GM12878 (cell line): ENCODE measurements at regions not wholly inside any gene's neighbourhood (a gene's known extent, or its start where the extent isn't known, plus 50 kb on each side); places are given as distances from the start of the nearest gene placed in this dataset.

Source experiments
- ATAC-seq: fragments of 200-7000 bp; cut with Tn5 transposase; 3 replicates; pipeline ENCODE4 v1.9.1; 2020; ENCODE audit warnings: mild to moderate bottlenecking, moderate library complexity
- BruUV-seq: library from RNA; stranded (reverse); fragments of 400-500 nt; replicated peaks from 2 replicates; lab custom pipeline; 2021; lab: Mats Ljungman, UMichigan
- CTCF ChIA-PET: fragments of 300-600 bp; sonication (Branson Sonifier 250); formaldehyde crosslinking; extraction: SDS; loops from one replicate; lab custom pipeline; 2021; ENCODE audit warnings: inconsistent platforms; lab: Yijun Ruan, JAX
- POLR2A ChIA-PET: fragments of 350-600 bp; formaldehyde crosslinking; extraction: SDS; loops from one replicate; lab custom pipeline; 2021; ENCODE audit warnings: inconsistent platforms; lab: Charles Lee
- RAD21 ChIA-PET: fragments of 300-600 bp; sonication (Branson Sonifier 250); formaldehyde crosslinking; loops from one replicate; lab custom pipeline; 2023; ENCODE audit warnings: antibody characterized with exemption; ENCODE audit not compliant: unreplicated experiment; lab: Charles Lee
- SMC1A ChIA-PET: fragments of 300-600 bp; sonication (Branson Sonifier 250); formaldehyde crosslinking; loops from one replicate; lab custom pipeline; 2023; ENCODE audit not compliant: unreplicated experiment, uncharacterized antibody; lab: Charles Lee
- DNase-seq: peaks from one replicate; pipeline ENCODE4 v3.0.0-alpha.2; 2011; ENCODE audit warnings: low read depth, low spot score
- FAIRE-seq: peaks from 3 replicates; lab custom pipeline; 2011; peaks lifted over from hg19 to GRCh38; lab: Jason Lieb, UNC
- H2AFZ ChIP-seq: 2 replicates; pipeline ENCODE4 v1.6.0; 2011; ENCODE audit warnings: low read depth, low read length, control low read depth; ENCODE audit not compliant: control insufficient read depth
- H3K27ac ChIP-seq: 2 replicates; pipeline ENCODE4 v1.5.1; 2011; ENCODE audit warnings: control low read depth; ENCODE audit not compliant: control insufficient read depth, insufficient read depth
- H3K27me3 ChIP-seq, 2 experiments: replicated peaks in 1 of 2; 2 replicates each; pipeline versions ENCODE4 v1.6.0 to v1.6.1; 2011; ENCODE audit warnings: low read length in 1 of 2; ENCODE audit not compliant: control insufficient read depth in 2 of 2, insufficient read depth in 2 of 2
- H3K36me3 ChIP-seq, 2 experiments: 2 replicates each; pipeline ENCODE4 v1.5.1; 2011; ENCODE audit warnings: low read length in 1 of 2; ENCODE audit not compliant: control insufficient read depth in 2 of 2, insufficient read depth in 2 of 2
- H3K4me1 ChIP-seq: 2 replicates; pipeline ENCODE4 v1.6.1; 2011; ENCODE audit warnings: mild to moderate bottlenecking, low read length, moderate library complexity, mixed read lengths; ENCODE audit not compliant: control insufficient read depth, insufficient read depth
- H3K4me2 ChIP-seq: 2 replicates; pipeline ENCODE4 v1.6.0; 2011; ENCODE audit warnings: control low read depth; ENCODE audit not compliant: control insufficient read depth, insufficient read depth
- H3K4me3 ChIP-seq: fragments of 200-600 bp; sonication (generic); 2 replicates; pipeline ENCODE4 v1.5.1; 2016
- H3K79me2 ChIP-seq: 2 replicates; pipeline ENCODE4 v1.6.0; 2011; ENCODE audit warnings: low read length; ENCODE audit not compliant: control insufficient read depth, insufficient read depth
- H3K9ac ChIP-seq: 2 replicates; pipeline ENCODE4 v1.8.0; 2011; ENCODE audit warnings: low read length, control low read depth, mixed read lengths; ENCODE audit not compliant: control insufficient read depth, insufficient read depth
- H3K9me3 ChIP-seq: replicated peaks from 3 replicates; pipeline ENCODE4 v1.5.1; 2011; ENCODE audit warnings: mild to moderate bottlenecking, low read length; ENCODE audit not compliant: control insufficient read depth, insufficient read depth
- H4K20me1 ChIP-seq: 2 replicates; pipeline ENCODE4 v1.6.0; 2011; ENCODE audit not compliant: control insufficient read depth, insufficient read depth
- EGR1 ChIP-seq, 2 experiments: IDR thresholded peaks; 1 replicate in 1 of 2; 2 replicates in 1 of 2; pipeline ENCODE4 v1.6.1; 2011 to 2012; ENCODE audit warnings: low read depth in 2 of 2, low read length in 2 of 2, borderline replicate concordance in 1 of 2, mild to moderate bottlenecking in 1 of 2, moderate library complexity in 1 of 2
- FOXK2 ChIP-seq: fragments of 450-650 bp; IDR thresholded peaks from 2 replicates; pipeline ENCODE4 v1.6.1; 2017; ENCODE audit warnings: mild to moderate bottlenecking, moderate library complexity
- FOXM1 ChIP-seq: IDR thresholded peaks from 2 replicates; pipeline ENCODE4 v1.6.1; 2012; ENCODE audit warnings: low read depth, mild to moderate bottlenecking, inconsistent platforms, low read length, moderate library complexity
- ZBTB33 ChIP-seq: fragments of 450-650 bp; IDR thresholded peaks from 2 replicates; pipeline ENCODE4 v1.6.1; 2017; ENCODE audit warnings: mild to moderate bottlenecking
- ZNF274 ChIP-seq: IDR thresholded peaks from one replicate; pipeline ENCODE4 v1.8.0; 2011; ENCODE audit not compliant: insufficient read length, insufficient read depth
- WGBS: methylation state at CpG from one replicate; pipeline ENCODE4 v1.1.6; 2016; ENCODE audit warnings: low lambda C conversion rate; ENCODE audit not compliant: insufficient replicate concordance, insufficient coverage; ENCODE audit errors: missing lambda C conversion rate; 5-methylcytosine and 5-hydroxymethylcytosine counted together
- in situ Hi-C: fragments of 300-500 bp; cut with MboI; formaldehyde crosslinking; loops from 9 replicates; pipeline ENCODE4 v1.14.3; 2018; ENCODE audit warnings: mixed read lengths
- intact Hi-C: fragments of 100-400 bp; cut with micrococcal nuclease; formaldehyde crosslinking; loops from one replicate; pipeline ENCODE4 v1.14.2; 2022; ENCODE audit not compliant: unreplicated experiment

- TF ChIP-seq ZBTB33 (no peak), EGR1 (IDR thresholded peaks at IDR 0.05; ENCODE audit: borderline replicate concordance in 1 of 2, low read depth in 2 of 2, low read length in 2 of 2) (no peak), FOXM1 (no peak), FOXK2 (no peak)
- TF ChIP-seq, all 136 proteins: peak for 0
Measured at GRCh38 chr14:98725676-98726075, 546.3 kb downstream of the BCL11B start (continued).

GRCh38 chr14:98726585-98727405 is 545.2 kb downstream of the BCL11B start:
- ChIA-PET CTCF (no interaction called here), RAD21 (interaction anchor here (0.9 kb wide), 1 partner anchor 96 kb away, joined by 3 read pairs; no protein-coding TSS in a partner anchor), POLR2A (no interaction called here), SMC1A (interaction anchor here (1.1 kb wide), 1 partner anchor 62 kb away, joined by 3 read pairs; no protein-coding TSS in a partner anchor)
- Histone ChIP-seq H3K4me2 (no peak overlapping the region), H3K27ac (no peak overlapping the region), H3K36me3 (no peaks in the 10 kb centered on the region), H3K9ac (no peak overlapping the region), H3K4me3 (no peak overlapping the region), H3K4me1 (no peaks in the 10 kb centered on the region), H3K27me3 (no peaks in the 10 kb centered on the region), H3K9me3 (no peaks in the 10 kb centered on the region; the same call in 2 of the 3 replicates), H4K20me1 (no peaks in the 10 kb centered on the region), H2AFZ (no peak overlapping the region), H3K79me2 (no peaks in the 10 kb centered on the region)
- FAIRE-seq (no peak), ATAC-seq (no peak), DNase-seq (no peak)
- WGBS: 37% methylated on average over 11 of the region's 11 CpGs
- BruUV-seq: no TSS peak
- intact Hi-C loops (no loop called here), in situ Hi-C loops (no loop called here)
- TF ChIP-seq ZNF274: no peak
